ENCODE measurements at regions not wholly inside any gene's neighbourhood (a gene's known extent, or its start where the extent isn't known, plus 50 kb on each side); places are given as distances from the start of the nearest gene placed in this dataset.

DNA sequence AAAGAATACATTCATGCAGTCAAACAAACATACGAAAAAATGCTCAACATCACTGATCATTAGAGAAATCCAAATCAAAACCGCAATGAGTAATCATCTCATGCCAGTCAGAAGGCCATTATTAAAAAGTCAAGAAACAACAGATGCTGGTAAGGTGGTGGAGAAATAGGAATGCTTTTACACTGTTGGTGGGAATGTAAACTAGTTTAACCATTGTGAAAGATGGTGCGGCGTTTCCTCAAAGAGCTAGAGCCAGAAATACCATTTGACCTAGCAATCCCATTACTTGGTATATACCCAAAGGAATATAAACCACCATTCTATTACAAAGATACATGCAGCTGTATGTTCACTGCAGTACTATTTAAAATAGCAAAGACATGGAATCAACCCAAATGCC, 330.4 kb downstream of the EDEM1 start:
- TF ChIP-seq GATA2 (IDR thresholded peaks at IDR 0.05; ENCODE audit: low read depth, low read length) (no peak), GATA3 (IDR thresholded peaks at IDR 0.05; ENCODE audit: low read depth, low read length) (no peak)
